Inferior parietal cortex (tissue), 1 donor: ENCODE measurements at regions not wholly inside any gene's neighbourhood (a gene's known extent, or its start where the extent isn't known, plus 50 kb on each side); places are given as distances from the start of the nearest gene placed in this dataset.

Experiments
- DNase-seq: peaks from one replicate; pipeline ENCODE4 v3.0.0-alpha.2; 2016; ENCODE audit errors: extremely low spot score

DNA sequence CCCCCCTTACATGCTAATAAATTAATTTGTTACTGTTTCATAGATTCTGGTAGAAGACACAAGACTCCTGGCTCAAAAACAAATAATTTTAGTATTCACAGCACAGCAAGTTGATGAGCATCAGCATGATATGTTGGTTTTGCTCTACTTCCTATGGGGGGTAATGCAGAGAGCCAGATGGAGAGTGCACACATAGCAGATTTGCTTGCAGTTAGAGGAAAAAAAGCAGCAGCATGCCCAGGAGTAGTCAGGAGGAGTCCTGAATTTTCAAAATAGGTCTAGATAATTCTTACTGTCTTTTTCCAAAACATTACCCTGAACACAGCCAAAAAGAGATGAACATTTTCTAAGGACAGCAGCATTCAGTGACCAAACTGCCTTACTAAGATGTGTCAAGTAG is 261.3 kb downstream of the COX7C start:
- DNase-seq = peak; percentile 36

DNA sequence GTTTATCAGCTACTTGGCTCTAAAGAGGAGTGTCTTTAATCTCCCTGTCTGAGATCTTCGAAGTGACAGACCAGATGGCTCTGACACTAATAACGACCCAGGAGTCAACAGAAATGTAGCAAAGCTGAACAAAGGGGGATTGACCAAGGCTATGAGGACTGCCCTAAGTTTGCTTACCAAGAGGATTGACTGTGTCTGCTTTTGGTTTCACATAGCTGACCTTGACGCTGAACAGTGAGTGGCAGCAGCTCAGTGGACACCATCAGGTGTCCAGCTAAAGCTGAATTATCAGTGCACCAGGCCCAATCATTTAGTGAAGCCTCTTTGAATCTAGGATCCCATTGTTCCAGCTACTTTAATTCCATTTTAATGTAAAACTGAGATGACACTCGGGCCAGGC is 262.6 kb downstream of the COX7C start:
- no peak for DNase-seq

DNA sequence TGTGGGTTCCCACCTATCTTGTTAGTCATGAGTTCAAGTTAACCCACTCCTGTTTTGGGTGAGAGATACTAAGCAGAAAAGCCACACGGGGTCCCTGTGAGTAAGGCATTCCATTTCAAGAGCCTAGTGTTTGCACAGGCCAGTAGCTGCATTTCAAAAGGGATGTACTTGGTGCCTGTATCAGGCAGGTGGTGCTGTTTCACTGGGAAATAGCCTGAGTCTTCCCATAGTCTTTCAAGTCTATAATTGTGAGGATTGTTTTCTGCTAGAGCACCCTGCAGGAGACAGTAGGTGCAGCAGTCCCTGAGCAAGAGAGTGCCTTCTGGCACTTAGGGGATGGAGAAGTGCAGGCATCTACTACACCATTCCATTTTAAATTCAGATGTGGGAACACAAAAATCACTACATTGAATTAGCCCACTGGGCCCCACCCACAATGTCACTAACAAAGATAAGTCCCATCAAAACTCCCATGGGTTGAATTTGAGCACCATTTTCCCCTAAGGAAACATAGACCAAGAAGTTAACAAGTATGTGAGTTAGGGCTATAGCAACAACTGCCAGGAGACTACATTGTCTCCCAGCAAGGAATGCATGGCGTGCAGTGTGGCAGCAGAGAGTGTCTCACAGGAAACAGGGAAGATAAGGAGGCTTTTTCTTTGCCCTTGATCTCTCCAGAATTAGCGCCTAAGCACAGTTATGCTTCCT is 263.2 kb downstream of the COX7C start:
- DNase-seq = peak; percentile 80

DNA sequence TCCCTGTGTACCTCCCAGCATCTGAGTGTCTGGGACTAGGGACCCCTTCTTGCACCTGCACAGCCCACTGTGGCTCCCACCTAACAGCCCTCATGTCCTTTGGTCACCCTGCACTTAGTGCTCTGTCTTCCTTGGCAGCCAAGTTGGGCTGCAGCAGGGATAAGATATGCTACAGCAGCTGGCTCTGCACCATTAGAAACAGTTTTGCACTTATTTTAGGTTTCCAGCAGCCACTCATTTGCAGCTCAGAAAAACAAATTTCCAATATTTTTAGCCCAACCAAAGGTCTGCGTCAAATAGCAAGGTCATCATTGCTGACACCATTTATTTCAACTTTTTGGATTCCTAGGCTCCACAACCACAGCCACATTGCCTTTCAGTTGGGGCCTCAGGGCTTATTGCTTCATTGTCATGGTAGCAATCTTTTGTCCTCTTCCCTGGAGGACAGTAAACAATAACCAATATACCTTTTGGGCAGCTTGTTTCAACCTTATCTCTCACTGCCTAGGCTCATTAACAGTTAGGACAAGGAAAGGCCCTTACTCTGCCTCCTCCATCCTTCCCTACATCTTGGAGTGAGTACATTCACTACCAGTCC is 263.9 kb downstream of the COX7C start:
- DNase-seq = no peak

DNA sequence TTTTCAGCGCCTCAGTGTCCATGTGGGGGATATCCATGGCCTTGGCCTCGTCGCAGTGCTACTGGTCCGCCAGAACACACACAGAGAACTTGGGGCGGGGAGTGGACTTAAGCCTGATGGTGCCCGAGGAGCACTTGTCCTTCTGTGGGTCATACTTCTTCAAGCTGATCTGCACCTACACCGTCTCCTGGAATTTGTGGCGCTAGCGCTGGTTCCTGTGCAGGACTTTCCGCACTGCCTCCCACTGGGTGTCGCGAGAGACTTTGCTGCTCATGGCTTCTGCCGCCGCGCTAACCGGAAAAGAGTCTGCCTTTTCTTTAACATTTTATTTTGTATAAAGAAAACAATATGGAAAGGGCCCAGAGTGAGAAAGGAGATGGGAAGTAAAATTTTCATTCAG is 266.9 kb downstream of the COX7C start:
- DNase-seq = no peak

DNA sequence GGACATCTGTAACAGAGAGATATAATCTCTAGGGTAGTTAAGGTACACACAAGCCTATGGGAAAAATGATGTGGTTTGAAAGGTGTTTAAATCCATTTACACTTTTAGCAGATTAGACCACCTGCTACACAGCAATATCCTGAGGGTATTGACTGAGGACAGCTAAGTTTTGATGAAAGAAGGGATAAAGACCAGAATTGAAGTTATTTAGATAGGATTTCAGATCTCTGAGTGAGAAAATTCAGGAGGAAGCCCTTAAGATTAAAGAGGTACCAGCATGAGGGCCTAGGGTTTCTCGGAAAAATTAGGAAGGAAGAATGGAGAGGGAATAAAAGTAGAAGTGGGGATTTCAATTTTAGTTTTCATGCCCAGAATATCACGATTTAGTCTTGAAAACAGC is 267.3 kb downstream of the COX7C start:
- no peak for DNase-seq

DNA sequence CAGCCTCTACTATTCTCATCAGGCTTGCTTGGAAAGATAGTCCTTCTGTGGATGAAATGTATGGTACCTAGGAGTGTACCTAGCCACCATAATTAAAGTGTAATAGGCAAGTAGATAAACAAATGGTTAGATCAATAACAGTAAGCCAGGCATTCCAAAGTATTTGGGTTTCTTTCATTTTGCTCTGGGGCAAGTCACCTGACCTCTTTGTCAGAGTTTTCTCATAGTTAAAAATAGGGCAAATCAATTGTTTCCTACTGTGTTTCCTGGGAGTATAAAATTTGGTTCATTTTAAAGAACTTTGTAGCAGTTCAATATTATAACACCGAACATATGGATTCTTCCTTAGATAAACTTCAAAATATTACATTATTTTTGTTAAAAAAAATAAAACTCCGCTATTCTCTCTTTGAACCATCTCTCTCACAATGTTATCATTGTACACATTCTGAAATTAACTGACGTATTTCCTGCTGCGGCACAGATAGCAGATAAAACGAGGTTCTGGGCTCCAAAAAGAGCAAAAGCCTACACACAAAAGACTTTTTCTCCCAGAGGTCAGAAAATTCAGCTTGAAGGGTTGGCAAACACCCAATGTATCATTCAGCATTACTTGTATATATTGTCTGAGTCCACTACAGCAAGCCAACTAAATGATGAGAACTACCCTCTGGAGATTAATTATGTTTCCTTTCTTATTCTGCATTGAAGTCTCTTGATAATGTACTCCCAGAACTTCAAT is 267.9 kb downstream of the COX7C start:
- DNase-seq = no peak

DNA sequence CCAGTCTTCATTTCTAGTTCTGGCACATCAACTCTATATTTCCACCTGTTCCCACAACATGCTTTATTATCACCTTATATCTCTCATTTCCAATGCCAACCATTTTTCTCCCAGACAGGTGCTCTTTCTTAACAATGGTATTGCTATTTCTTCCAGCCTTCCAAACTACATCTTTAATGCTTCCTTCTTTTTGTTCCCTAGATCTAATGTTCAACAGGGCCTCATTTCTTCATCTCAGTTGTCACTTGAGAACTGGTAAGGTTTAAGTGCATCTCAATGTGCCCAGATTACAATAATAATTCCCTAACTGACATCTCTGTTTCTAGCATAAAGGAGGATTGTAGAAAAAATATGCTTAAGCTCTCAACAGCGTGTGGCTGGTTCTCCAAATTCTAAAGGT is 272.6 kb downstream of the COX7C start:
- DNase-seq = no peak

DNA sequence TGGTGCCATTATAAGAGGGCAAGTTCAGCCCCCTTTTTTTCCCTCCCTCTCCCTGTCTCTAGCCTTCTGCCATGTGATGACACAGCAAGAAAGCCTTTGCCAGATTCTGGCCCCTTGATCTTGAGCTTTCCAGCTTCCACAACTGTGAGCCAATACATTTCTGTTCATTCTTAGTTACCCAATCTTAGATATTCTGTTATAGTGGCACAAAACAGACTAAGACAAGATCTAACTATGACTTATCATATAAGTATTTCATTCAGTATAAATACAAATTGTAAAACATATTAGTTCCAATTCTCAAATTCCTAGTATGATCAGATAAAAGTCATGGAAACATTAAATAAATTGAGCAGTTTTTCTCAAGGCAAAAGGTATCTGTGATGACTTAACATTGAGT is 276.3 kb downstream of the COX7C start:
- no peak for DNase-seq

DNA sequence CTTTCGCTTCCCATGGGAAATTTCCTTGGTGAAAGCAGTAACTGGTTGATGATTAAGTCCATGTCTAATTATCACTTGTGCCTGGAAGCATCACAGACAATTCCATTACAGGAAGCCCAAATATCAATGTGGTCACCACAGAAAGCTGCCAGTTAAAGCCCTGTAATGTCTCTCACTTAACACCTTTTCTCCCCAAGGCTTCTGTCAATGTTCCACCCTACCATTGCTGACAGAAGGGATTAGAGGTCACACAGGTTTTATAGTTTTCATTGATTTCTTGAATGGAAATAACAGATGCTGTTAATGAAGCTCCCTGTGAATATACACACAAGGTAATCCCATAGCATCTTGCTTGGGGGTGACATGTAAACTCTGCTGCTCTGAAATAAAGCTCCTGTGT is 279.2 kb downstream of the COX7C start:
- no peak for DNase-seq

DNA sequence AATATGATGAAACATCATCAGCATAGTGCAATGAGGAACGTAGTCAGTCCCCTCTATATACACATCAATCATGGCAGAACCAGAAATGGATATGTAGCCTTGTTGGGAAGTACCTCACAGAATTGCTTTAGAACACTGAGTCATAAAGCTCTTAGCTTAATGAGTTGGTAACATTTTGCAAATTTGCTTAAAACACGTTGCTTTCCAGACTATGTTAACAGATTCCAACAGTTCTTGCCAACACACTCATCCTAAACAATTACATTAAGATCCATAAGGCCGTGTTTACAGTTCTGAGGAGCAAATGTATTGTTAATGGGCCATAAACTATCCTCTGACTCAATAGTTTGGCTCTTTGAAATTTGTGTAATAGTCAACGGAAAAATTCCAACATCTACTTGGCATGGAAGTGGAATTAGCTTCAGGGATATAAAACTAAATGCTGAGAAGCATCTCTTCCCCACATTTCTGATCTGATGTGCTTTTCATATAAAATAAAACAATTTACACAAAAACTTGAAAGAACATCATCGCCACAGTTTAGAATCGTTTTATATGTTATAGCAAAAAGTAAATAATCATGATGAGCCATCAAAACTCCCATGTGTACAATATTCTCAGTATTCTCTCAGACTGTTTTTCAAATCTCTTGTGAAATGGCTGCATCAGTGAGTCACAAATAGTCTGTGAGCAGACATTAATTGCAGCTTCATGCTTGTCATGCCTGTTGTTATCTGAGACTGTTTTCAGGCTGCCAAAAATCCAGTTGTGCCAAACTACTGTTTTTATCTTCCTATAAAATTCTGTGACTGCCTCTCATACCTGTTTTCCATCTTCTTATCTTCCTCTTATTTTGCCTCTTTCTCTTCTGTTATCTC is 291.9 kb downstream of the COX7C start:
- peak; percentile 7 for DNase-seq

DNA sequence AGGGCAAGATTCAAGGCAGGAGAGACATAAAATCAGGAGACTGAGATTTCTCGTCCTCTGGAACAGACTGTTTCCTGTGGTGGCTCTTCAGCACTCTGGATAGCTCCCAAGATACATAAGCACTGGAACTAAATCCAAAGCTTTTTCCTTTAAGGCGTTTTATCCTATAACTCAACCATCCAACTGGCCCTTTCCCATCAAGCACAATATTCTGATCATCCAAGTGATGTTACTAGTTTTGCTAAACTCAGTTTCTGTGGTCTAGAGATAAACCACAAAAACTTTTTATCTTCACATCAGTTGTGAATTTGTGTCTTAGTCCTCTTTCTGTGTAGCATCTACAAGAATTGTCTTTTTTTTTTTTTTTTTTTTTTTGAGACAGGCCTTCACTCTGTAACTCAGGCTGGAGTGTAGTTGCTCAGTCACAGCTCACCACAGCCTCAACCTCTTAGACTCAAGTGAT is 299.4 kb downstream of the COX7C start:
- DNase-seq = no peak

DNA sequence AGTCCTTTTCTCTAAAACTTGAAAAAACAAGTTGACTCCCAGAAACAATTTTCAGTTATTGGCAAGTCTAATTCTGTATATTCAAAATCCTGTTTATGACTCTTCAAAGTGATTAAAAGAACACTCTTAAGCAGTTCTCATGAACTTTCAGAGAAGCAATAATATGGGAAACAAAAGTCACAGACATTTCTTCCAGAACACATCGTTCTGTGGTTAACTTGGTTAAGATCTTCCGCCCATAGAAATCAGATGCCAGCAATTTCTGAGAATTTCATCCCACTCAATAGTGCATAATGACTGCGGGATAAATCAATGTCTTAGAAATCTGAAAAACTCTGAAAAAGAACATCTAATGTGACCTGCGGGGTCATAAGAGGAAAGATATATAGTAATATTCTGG is 300.5 kb downstream of the COX7C start:
- DNase-seq = no peak

DNA sequence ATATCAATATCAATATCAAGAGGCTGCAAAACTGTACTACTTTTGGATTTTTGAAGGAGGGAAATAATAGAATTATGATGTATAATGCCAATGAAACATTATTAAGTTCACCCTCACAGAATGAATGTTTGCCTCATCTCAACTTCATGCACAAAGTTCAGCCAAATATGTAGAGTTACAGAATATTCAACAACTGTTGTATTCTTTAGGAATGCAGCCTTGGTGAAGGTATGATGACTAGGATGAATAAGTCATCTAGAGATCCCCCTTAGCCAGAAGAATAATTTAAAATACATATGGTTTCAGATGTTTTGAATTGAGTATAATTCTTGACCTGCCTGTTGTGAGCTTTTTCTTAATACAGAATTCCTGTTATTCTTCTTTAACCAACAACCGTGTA is 308.3 kb downstream of the COX7C start:
- no peak for DNase-seq

DNA sequence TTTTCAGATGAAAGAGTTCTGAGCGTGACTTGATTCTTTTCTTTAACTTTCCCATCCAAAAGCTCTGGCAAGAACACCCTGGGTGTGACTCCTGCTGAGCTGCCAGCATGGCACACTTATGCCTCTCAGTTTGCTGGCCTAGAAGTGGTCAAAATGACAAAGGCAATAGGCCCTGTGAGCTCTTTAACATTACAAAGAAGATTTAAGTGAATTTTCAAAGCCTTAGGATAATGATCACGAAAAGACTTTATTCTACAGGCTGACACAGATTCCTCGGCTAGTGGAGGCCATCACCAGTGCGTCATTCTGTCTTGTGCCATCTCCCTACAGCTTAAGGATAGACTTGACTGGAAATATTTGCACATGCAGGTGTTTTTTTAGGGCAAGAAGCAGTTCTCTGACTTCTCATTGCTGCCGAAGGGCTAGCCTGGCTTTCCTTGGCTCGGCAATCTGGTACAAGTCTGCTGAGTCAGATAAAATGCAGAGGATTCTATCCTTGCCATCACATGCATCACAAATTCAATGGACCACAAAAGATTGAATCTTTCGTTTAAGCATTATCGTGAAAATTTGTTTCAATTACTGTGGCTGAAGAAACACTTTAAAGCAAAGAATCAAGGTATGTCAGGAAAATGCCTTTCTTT is 311.5 kb downstream of the COX7C start:
- DNase-seq = no peak

DNA sequence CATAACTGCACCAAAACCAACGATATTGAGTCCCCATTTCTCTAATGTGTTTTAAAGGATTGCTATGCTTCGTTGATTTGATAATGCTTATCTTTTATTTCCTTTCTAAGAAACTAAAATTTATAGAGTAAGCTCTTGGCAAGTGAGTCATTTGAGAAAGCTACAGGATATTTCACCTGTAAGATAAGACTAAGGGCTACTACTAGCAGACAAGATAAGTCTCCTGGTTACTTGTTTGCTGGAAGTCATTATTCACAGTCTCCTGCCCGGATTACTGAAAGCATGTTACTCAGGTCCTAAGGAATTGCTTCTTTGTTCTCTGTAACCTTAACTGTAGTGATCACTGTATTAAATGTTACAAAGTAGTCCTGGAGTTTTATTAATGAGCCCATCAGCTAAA is 315.9 kb upstream of the RASA1 start:
- no peak for DNase-seq

DNA sequence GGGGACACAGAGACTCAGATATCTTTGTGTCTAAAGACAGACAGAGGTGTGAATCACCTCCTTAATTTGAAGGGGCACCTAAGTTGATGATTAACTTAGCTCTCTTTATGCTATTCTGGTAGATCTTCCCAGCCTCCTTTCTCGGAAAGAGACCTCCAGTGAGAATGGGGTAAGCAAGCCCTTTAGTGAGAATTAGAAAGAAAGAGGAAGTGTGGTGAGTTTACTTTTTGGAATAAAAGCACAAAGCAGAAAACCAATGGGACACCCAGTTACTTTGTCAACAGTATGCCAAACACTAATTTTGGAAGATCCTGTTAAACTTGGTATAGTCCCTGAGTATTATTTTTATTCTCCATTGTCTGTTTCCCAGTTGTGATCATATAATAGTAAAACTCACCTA is 302.8 kb upstream of the RASA1 start:
- no peak for DNase-seq

DNA sequence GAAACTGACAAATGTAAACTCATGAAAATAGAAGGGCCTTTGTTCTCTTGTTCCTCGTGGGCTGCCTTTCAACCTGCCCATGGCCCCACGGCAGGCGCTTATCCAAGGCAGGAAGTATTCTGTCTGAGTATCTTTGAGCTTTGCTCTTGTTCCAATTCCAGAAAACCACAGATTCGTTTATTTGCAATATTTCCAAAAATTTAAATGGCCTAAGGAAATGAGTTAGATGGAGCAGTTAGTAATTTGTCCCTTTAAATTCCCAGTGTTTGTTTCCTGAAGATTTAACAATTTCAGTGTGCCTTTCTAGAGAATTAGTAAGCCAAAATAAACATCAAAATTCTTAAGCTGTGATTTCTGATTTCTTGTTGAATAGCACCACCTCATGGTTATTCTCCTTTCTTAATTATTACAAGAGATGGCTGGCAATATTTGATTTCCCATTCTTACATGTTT is 299.4 kb upstream of the RASA1 start:
- DNase-seq = peak; percentile 84

DNA sequence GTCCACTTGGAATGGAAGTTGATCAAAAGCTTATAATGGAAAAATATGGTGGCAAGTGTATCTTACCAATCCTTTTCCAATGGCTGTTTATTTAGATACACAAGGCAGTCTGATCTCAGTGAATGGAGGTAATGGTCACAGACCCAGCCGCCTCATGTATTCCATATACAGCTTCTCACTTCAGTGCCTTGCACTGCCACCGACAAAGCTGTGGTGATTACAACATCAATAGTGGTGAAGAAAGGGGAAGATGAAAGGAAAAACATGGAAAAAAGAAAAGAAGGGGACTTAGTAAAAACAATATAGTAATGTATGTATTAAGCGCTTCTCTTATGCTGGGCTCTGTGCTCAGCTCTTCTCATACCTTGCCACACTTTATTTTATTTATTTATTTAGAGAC is 297.3 kb upstream of the RASA1 start:
- no peak for DNase-seq

DNA sequence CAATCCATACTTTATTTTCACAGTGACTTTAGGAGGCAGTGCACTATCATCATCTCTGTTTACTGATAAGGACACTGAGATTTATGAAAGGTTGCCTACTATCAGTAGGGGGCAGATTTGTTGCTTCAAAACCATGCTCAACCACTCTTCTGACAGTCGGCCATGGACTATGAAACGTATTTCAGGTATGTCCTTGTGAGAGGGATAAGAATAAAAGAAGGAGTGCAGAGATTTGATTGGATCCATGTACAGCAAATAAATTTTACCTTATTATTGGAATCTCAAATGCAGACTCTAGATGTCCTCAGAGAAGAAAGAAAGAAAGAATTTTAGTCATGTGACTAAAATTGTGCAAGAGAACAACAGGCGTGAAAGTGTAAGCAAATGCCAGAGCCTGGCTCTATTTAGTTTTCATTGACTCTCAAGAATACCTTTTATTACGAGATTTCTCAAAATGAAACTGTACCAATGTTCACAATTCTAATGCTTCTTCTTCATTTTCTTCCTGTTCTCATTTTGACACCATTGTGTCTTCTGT is 296.6 kb upstream of the RASA1 start:
- DNase-seq = peak; percentile 19

DNA sequence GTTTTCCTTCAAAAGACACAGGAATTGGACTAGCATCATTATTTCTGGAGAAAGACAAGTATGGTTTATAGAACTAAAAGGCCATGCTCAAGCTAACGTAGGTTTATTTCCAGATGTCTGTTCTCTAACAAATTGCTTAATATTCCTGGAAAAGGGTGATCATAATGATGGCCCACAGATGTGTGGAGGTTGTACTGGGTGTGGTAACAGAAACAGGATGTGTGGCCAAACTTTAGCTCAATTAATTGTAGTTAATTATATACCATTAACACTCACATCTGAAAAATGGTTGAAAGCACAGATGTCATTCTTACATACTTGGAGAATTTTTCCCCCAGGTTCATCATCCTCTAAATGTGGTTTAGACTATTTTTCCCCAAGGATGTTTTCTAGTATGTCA is 292.7 kb upstream of the RASA1 start:
- no peak for DNase-seq
